GM12873 (cell line): ENCODE measurements at regions not wholly inside any gene's neighbourhood (a gene's known extent, or its start where the extent isn't known, plus 50 kb on each side); places are given as distances from the start of the nearest gene placed in this dataset.

Experiments
- CTCF ChIP-seq: IDR thresholded peaks from 2 replicates; pipeline ENCODE4 v1.5.1; 2012; ENCODE audit warnings: low read depth, mild to moderate bottlenecking, moderate library complexity, low read length, control low read depth; ENCODE audit not compliant: insufficient read depth; ENCODE audit errors: missing control alignments

DNA sequence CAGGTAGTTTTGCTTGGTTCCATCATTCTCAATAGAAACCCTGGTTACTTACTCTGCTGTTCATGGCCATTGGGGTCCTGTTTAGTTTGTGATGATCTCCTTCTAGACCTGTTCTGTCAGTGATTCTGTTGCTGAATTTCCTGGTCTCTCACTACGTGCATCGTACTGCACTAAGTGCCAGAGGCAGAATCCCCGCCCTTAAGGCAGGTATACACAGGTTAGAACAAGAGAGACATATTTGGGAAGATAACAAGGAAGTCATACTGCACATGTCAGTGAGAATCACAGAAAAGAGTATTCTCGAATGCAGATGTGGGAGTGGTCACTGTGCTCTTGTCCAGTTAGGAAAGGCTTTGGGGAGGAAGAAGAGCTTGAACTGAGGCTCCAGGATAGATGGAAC is 148.1 kb upstream of the MYLIP start:
- no peak for TF ChIP-seq CTCF

DNA sequence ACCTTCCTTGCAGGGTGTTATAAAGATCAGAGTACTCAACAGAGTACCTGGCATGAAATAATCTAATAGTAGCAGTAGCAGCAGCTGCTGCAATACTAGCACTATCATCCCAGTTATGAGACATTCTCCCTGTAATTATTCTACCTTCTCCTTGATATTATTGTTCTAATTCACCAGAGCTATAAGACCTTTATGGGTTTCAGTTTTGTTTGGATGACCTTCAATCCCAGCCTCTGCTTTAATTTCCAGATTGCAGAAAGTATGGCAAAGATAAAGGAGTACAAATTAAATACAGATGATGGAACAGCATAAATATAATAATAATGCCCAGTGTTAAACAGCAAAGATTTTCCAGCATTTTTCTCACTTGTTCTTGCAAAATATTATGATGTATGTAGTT is 150.5 kb upstream of the MYLIP start:
- TF ChIP-seq CTCF, result no peak

DNA sequence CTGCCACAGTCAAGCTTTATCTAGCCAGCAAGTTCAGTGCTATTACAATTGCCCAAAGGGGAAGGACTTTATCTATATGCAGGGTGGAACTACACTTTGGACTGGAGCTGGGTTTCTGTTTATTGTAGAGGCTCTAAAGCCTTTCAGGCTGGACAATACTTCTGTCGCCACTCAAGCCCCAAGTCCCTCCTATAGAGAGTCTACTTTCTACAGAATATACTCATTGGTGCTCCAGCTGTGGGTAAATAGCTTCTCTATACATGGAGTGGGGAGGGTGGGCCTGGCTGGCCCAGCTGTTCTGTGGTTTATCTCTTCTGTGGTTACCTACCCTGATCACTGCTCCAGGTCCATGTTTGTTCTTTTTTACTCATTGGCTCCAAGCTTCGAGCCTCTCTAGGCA is 151.8 kb upstream of the MYLIP start:
- TF ChIP-seq CTCF, result no peak

- no peak for TF ChIP-seq CTCF
These were observed 154.1 kb upstream of the MYLIP start for GRCh38 chr6:15974817-15975216.

- TF ChIP-seq CTCF, result no peak
These were observed 158.4 kb upstream of the MYLIP start for GRCh38 chr6:15970517-15970916.

- no peak for TF ChIP-seq CTCF
These were observed 159.6 kb upstream of the MYLIP start for GRCh38 chr6:15969236-15969778.

DNA sequence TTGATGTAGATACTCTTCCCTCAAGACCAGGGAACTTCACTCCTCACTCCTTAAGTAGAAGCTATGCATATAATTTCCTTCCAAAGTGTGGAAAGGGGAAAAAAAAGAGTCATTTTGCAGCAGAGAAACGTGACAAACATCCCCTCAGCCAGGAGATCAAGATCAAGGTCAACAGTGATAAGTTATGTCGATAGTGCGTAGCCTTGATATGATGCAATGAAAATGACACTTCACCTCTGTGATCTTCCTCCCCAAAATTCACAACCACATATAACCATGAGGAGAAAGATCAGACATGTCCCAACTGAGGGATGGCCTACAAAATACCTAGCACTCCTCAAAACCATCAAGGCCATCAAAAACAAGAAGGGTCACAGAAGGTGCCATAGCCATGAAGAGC is 160.4 kb upstream of the MYLIP start:
- TF ChIP-seq CTCF, result no peak

- no peak for TF ChIP-seq CTCF
These were observed 162.8 kb upstream of the MYLIP start for GRCh38 chr6:15966000-15966520.
